GM18499 (cell line): ENCODE measurements at regions not wholly inside any gene's neighbourhood (a gene's known extent, or its start where the extent isn't known, plus 50 kb on each side); places are given as distances from the start of the nearest gene placed in this dataset.

Experiments used
- ATAC-seq: cut with Tn5 transposase; IDR thresholded peaks from one replicate; pipeline ENCODE4 v1.9.1; 2021; ENCODE audit warnings: moderate number of reproducible peaks; ENCODE audit not compliant: insufficient read depth, unreplicated experiment

GRCh38 chr5:30117135-30117534 is 1076.4 kb upstream of the CDH6 start:
- no peak for ATAC-seq

GRCh38 chr5:30113542-30113941 is 1079.9 kb upstream of the CDH6 start:
- no peak for ATAC-seq

- ATAC-seq: no peak
Observed at GRCh38 chr5:30112867-30113266, 1080.6 kb upstream of the CDH6 start.

GRCh38 chr5:30108051-30108450 is 1085.4 kb upstream of the CDH6 start:
- ATAC-seq: no peak

- no peak for ATAC-seq
Observed at GRCh38 chr5:30106596-30106995, 1086.9 kb upstream of the CDH6 start.

- no peak for ATAC-seq
Observed at GRCh38 chr5:30104872-30105596, 1088.5 kb upstream of the CDH6 start.

- ATAC-seq: no peak
Observed at GRCh38 chr5:30103452-30104202, 1089.9 kb upstream of the CDH6 start.

- ATAC-seq: no peak
Observed at GRCh38 chr5:30103052-30103451, 1090.4 kb upstream of the CDH6 start.

GRCh38 chr5:30102185-30102584 is 1091.3 kb upstream of the CDH6 start:
- no peak for ATAC-seq

- ATAC-seq: no peak
Observed at GRCh38 chr5:30100929-30101328, 1092.6 kb upstream of the CDH6 start.

- ATAC-seq: no peak
Observed at GRCh38 chr5:30100148-30100713, 1093.3 kb upstream of the CDH6 start.

GRCh38 chr5:30099634-30100033 is 1093.9 kb upstream of the CDH6 start:
- ATAC-seq: no peak

- no peak for ATAC-seq
Observed at GRCh38 chr5:30098940-30099339, 1094.5 kb upstream of the CDH6 start.

- no peak for ATAC-seq
Observed at GRCh38 chr5:30092548-30092947, 1100.9 kb upstream of the CDH6 start.

GRCh38 chr5:30069441-30070263 is 1123.8 kb upstream of the CDH6 start:
- ATAC-seq: no peak

- ATAC-seq: no peak
Observed at GRCh38 chr5:30063503-30063902, 1130.0 kb upstream of the CDH6 start.

GRCh38 chr5:30051976-30052375 is 1141.5 kb upstream of the CDH6 start:
- ATAC-seq: no peak

GRCh38 chr5:30050056-30050815 is 1143.2 kb upstream of the CDH6 start:
- no peak for ATAC-seq

- ATAC-seq: no peak
Observed at GRCh38 chr5:30042677-30043076, 1150.8 kb upstream of the CDH6 start.

- no peak for ATAC-seq
Observed at GRCh38 chr5:30041831-30042385, 1151.6 kb upstream of the CDH6 start.
